ENCODE measurements at regions not wholly inside any gene's neighbourhood (a gene's known extent, or its start where the extent isn't known, plus 50 kb on each side); places are given as distances from the start of the nearest gene placed in this dataset.

- no peaks in the 10 kb centered on the region for H3K27me3 Mint-ChIP-seq
- no peaks in the 10 kb centered on the region for H3K27me3 ChIP-seq (ENCODE audit: insufficient read depth, low read length, poor library complexity, severe bottlenecking)
- no peaks in the 10 kb centered on the region for H3K4me1 Mint-ChIP-seq
- H3K36me3 ChIP-seq (ENCODE audit: insufficient read depth, low read length), result no peaks in the 10 kb centered on the region
- CTCF ChIA-PET, result no interaction called here
- H3K4me3 ChIP-seq (ENCODE audit: low read length), result no peak overlapping the region
- H3K27ac Mint-ChIP-seq, result no peak overlapping the region
- no peak for DNase-seq
- H3K27ac ChIP-seq (ENCODE audit: low read depth, low read length), result no peak overlapping the region
- POLR2A ChIA-PET, result no interaction called here
- no peaks in the 10 kb centered on the region for H3K9me3 ChIP-seq (ENCODE audit: low read length)
- no peaks in the 10 kb centered on the region for H3K36me3 Mint-ChIP-seq
- no peaks in the 10 kb centered on the region for H3K4me1 ChIP-seq (ENCODE audit: insufficient read depth, low read length)
- H3K9me3 Mint-ChIP-seq, result peaks cover 0 to 15% (median 6%) of the 10 kb centered on the region in 5 donors
- H3K4me3 Mint-ChIP-seq, result no peak overlapping the region
These were observed 311.9 kb upstream of the POT1 start for GRCh38 chr7:125241548-125241947.

DNA sequence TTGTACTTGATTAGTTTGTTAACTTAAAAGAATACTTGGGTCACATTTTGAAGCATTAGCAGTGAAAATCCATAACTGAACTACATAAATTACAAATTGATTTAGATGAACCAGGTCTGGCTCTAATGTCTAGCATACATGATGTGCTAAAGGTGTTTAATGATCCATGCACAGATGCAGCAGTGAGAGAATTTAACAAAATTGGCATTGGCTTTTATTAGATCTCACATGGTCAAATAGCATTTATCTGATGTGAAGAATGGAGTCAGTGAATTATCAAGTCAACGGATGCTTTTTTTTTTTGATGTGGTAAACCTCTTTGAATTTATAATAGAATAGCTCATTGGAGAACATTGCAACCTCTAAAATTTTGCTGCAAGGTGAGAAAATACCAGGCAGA, 293.0 kb upstream of the POT1 start:
- no peak overlapping the region for H3K4me3 ChIP-seq (ENCODE audit: low read length)
- ChIA-PET CTCF (no interaction called here), POLR2A (no interaction called here)
- no peak for DNase-seq
- H3K27me3 ChIP-seq (ENCODE audit: insufficient read depth, low read length, poor library complexity, severe bottlenecking), result no peaks in the 10 kb centered on the region
- no peaks in the 10 kb centered on the region for H3K4me1 ChIP-seq (ENCODE audit: insufficient read depth, low read length)
- no peaks in the 10 kb centered on the region for H3K36me3 Mint-ChIP-seq
- H3K27ac ChIP-seq (ENCODE audit: low read depth, low read length), result no peak overlapping the region
- no peaks in the 10 kb centered on the region for H3K9me3 ChIP-seq (ENCODE audit: low read length)
- no peaks in the 10 kb centered on the region for H3K4me1 Mint-ChIP-seq
- H3K9me3 Mint-ChIP-seq, result peaks cover 2 to 14% (median 6%) of the 10 kb centered on the region in 5 donors
- H3K36me3 ChIP-seq (ENCODE audit: insufficient read depth, low read length), result no peaks in the 10 kb centered on the region
- H3K27me3 Mint-ChIP-seq, result no peaks in the 10 kb centered on the region
- no peak overlapping the region for H3K4me3 Mint-ChIP-seq
- H3K27ac Mint-ChIP-seq, result no peak overlapping the region

DNA sequence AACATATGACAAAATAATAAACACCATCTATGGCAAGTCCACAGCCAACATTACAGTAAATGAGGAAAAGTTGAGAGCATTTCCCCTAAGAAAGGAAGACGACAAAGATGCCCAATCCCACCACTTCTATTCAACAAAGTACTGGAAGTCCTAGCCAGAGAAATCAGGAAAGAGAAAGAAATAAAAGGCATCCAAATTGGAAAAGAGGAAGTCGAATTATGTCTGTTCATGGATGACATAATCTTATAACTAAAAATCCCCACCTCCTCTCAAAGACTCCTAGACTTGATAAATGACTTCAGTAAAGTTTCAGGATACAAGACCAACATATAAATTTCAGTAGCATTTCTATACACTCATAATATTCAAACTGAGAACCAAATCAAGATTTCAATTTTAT, 288.5 kb upstream of the POT1 start:
- H3K36me3 ChIP-seq (ENCODE audit: insufficient read depth, low read length), result no peaks in the 10 kb centered on the region
- Mint-ChIP-seq H3K27me3 (no peaks in the 10 kb centered on the region), H3K9me3 (peaks cover 5 to 27% (median 14%) of the 10 kb centered on the region in 5 donors), H3K4me3 (no peak overlapping the region), H3K36me3 (no peaks in the 10 kb centered on the region), H3K4me1 (no peaks in the 10 kb centered on the region), H3K27ac (no peak overlapping the region)
- no peaks in the 10 kb centered on the region for H3K9me3 ChIP-seq (ENCODE audit: low read length)
- no peak overlapping the region for H3K4me3 ChIP-seq (ENCODE audit: low read length)
- no peaks in the 10 kb centered on the region for H3K4me1 ChIP-seq (ENCODE audit: insufficient read depth, low read length)
- no peaks in the 10 kb centered on the region for H3K27me3 ChIP-seq (ENCODE audit: insufficient read depth, low read length, poor library complexity, severe bottlenecking)
- no peak for DNase-seq
- CTCF ChIA-PET, result no interaction called here
- H3K27ac ChIP-seq (ENCODE audit: low read depth, low read length), result no peak overlapping the region
- POLR2A ChIA-PET, result no interaction called here

- CTCF ChIA-PET, result no interaction called here
These were observed 271.4 kb upstream of the POT1 start for GRCh38 chr7:125201002-125201401.

DNA sequence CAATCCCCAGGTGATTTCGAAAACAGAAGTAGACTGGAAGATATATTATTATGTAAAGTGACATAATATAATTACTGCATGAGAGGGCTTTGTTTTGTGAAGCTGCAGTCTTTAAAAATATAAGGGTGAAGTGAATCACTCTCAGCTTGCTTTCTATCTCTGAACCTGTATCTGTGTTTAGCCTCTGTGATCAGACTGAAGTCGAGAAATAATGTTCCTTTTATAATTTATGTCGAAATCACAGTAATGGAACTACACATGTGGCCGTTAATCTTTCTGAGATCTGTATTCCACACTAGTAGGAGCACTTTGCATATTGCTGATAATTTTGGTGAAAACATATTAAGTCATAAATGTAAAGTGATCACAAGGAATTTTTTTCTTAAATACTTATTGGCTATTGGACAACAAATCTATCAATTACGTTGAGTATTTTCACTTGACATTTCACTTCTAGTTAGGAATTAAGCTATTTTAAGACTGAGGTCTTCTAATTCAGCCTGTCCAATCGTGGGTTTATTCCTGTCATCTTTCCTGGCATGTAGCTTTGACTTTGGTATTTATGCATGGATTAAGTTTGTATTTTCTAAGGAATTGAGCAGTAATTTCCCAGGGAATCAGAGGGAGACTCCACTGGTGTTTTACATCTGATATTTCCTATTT, 268.2 kb upstream of the POT1 start:
- Mint-ChIP-seq H3K27me3 (no peaks in the 10 kb centered on the region), H3K36me3 (no peaks in the 10 kb centered on the region), H3K9me3 (peaks cover 0 to 14% (median 8%) of the 10 kb centered on the region in 5 donors), H3K4me1 (no peaks in the 10 kb centered on the region), H3K27ac (no peak overlapping the region), H3K4me3 (no peak overlapping the region)
- Histone ChIP-seq H3K4me3 (ENCODE audit: low read length) (no peak overlapping the region), H3K4me1 (ENCODE audit: insufficient read depth, low read length) (no peaks in the 10 kb centered on the region), H3K27ac (ENCODE audit: low read depth, low read length) (no peak overlapping the region), H3K27me3 (ENCODE audit: insufficient read depth, low read length, poor library complexity, severe bottlenecking) (no peaks in the 10 kb centered on the region), H3K9me3 (ENCODE audit: low read length) (no peaks in the 10 kb centered on the region), H3K36me3 (ENCODE audit: insufficient read depth, low read length) (no peaks in the 10 kb centered on the region)
- ChIA-PET POLR2A (no interaction called here), CTCF (no interaction called here)
- DNase-seq, result no peak

More at GRCh38 chr7:125201002-125201401, 271.4 kb upstream of the POT1 start:
- H3K27me3 Mint-ChIP-seq, result no peaks in the 10 kb centered on the region
- no peaks in the 10 kb centered on the region for H3K36me3 Mint-ChIP-seq
- Histone ChIP-seq H3K4me3 (ENCODE audit: low read length) (no peak overlapping the region), H3K9me3 (ENCODE audit: low read length) (no peaks in the 10 kb centered on the region), H3K4me1 (ENCODE audit: insufficient read depth, low read length) (no peaks in the 10 kb centered on the region), H3K27ac (ENCODE audit: low read depth, low read length) (no peak overlapping the region), H3K27me3 (ENCODE audit: insufficient read depth, low read length, poor library complexity, severe bottlenecking) (no peaks in the 10 kb centered on the region), H3K36me3 (ENCODE audit: insufficient read depth, low read length) (no peaks in the 10 kb centered on the region)
- DNase-seq, result no peak
- no peaks in the 10 kb centered on the region for H3K4me1 Mint-ChIP-seq
- peaks cover 2 to 11% (median 8%) of the 10 kb centered on the region in 5 donors for H3K9me3 Mint-ChIP-seq
- H3K27ac Mint-ChIP-seq, result no peak overlapping the region
- no peak overlapping the region for H3K4me3 Mint-ChIP-seq
- POLR2A ChIA-PET, result no interaction called here

DNA sequence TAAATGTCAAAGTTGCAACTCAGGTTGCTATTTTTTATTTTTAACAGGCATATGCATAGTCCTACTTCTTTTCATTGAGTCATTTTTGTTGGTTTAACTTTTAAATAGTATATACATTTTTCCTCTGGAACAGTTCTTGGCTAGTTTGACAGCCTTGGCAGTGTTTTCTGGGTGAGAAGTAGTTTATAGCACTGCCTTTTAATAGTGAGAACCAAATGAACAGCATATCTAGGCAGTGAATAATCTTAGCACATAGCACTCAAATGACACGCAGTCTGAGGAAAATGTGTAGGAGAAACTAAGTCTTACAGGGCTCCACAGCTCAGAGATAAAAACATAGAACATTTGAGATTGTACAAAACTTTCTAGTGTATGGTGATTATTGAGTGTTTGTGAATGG, 265.5 kb upstream of the POT1 start:
- H3K4me1 Mint-ChIP-seq, result no peaks in the 10 kb centered on the region
- CTCF ChIA-PET, result no interaction called here
- no peaks in the 10 kb centered on the region for H3K36me3 ChIP-seq (ENCODE audit: insufficient read depth, low read length)
- H3K27ac ChIP-seq (ENCODE audit: low read depth, low read length), result no peak overlapping the region
- no peak overlapping the region for H3K4me3 Mint-ChIP-seq
- no peaks in the 10 kb centered on the region for H3K36me3 Mint-ChIP-seq
- H3K4me3 ChIP-seq (ENCODE audit: low read length), result no peak overlapping the region
- POLR2A ChIA-PET, result no interaction called here
- no peak for DNase-seq
- no peak overlapping the region for H3K27ac Mint-ChIP-seq
- H3K4me1 ChIP-seq (ENCODE audit: insufficient read depth, low read length), result no peaks in the 10 kb centered on the region
- no peaks in the 10 kb centered on the region for H3K27me3 ChIP-seq (ENCODE audit: insufficient read depth, low read length, poor library complexity, severe bottlenecking)
- H3K27me3 Mint-ChIP-seq, result no peaks in the 10 kb centered on the region
- peaks cover 4 to 32% (median 5%) of the 10 kb centered on the region in 5 donors for H3K9me3 Mint-ChIP-seq
- no peaks in the 10 kb centered on the region for H3K9me3 ChIP-seq (ENCODE audit: low read length)

- no peak overlapping the region for H3K4me3 Mint-ChIP-seq
- no peaks in the 10 kb centered on the region for H3K27me3 Mint-ChIP-seq
- Histone ChIP-seq H3K9me3 (ENCODE audit: low read length) (no peaks in the 10 kb centered on the region), H3K27me3 (ENCODE audit: insufficient read depth, low read length, poor library complexity, severe bottlenecking) (no peaks in the 10 kb centered on the region), H3K4me3 (ENCODE audit: low read length) (no peak overlapping the region), H3K27ac (ENCODE audit: low read depth, low read length) (no peak overlapping the region), H3K4me1 (ENCODE audit: insufficient read depth, low read length) (no peaks in the 10 kb centered on the region), H3K36me3 (ENCODE audit: insufficient read depth, low read length) (no peaks in the 10 kb centered on the region)
- peaks cover 2 to 41% (median 8%) of the 10 kb centered on the region in 5 donors for H3K9me3 Mint-ChIP-seq
- H3K4me1 Mint-ChIP-seq, result no peaks in the 10 kb centered on the region
- no peaks in the 10 kb centered on the region for H3K36me3 Mint-ChIP-seq
- DNase-seq, result no peak
- POLR2A ChIA-PET, result no interaction called here
- CTCF ChIA-PET, result no interaction called here
- H3K27ac Mint-ChIP-seq, result no peak overlapping the region
These were observed 263.6 kb upstream of the POT1 start for GRCh38 chr7:125193263-125193662.

DNA sequence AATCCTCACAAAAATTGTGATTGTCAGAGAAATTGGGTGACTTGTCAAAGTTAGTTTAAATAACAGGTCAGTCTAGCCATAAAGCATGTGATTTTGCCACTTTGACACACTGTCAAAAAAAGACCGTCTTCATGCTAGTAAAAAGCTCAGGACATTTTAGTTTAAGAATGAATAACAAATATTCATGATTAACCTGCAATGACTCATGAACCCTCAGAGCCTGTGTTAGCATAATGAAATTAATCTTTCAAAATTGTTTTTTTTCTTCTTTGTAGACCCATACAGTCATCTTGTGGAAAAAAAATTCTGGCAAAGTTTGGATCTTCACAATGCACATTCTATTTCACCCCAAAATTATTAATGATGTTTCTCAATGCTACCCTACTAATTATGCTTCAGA, 255.2 kb upstream of the POT1 start:
- ChIA-PET POLR2A (no interaction called here), CTCF (no interaction called here)
- no peak overlapping the region for H3K27ac ChIP-seq (ENCODE audit: low read depth, low read length)
- H3K9me3 ChIP-seq (ENCODE audit: low read length), result no peaks in the 10 kb centered on the region
- no peak for DNase-seq
- no peak overlapping the region for H3K4me3 Mint-ChIP-seq
- H3K27me3 ChIP-seq (ENCODE audit: insufficient read depth, low read length, poor library complexity, severe bottlenecking), result no peaks in the 10 kb centered on the region
- H3K9me3 Mint-ChIP-seq, result peaks cover 0 to 24% (median 10%) of the 10 kb centered on the region in 5 donors
- H3K27ac Mint-ChIP-seq, result no peak overlapping the region
- H3K36me3 ChIP-seq (ENCODE audit: insufficient read depth, low read length), result no peaks in the 10 kb centered on the region
- H3K36me3 Mint-ChIP-seq, result no peaks in the 10 kb centered on the region
- H3K4me1 Mint-ChIP-seq, result no peaks in the 10 kb centered on the region
- H3K27me3 Mint-ChIP-seq, result no peaks in the 10 kb centered on the region
- H3K4me3 ChIP-seq (ENCODE audit: low read length), result no peak overlapping the region
- H3K4me1 ChIP-seq (ENCODE audit: insufficient read depth, low read length), result no peaks in the 10 kb centered on the region
